GM12873 (cell line): ENCODE measurements at regions not wholly inside any gene's neighbourhood (a gene's known extent, or its start where the extent isn't known, plus 50 kb on each side); places are given as distances from the start of the nearest gene placed in this dataset.

Experiments
- TF ChIP-seq, protein P1 (sequence below): IDR thresholded peaks from 2 replicates; pipeline ENCODE4 v1.5.1; 2012; ENCODE audit warnings: low read depth, mild to moderate bottlenecking, moderate library complexity, low read length, control low read depth; ENCODE audit not compliant: insufficient read depth; ENCODE audit errors: missing control alignments

GRCh38 chr13:59468396-59468795 is 695.3 kb downstream of the DIAPH3 start:
- TF ChIP-seq, protein P1, sequence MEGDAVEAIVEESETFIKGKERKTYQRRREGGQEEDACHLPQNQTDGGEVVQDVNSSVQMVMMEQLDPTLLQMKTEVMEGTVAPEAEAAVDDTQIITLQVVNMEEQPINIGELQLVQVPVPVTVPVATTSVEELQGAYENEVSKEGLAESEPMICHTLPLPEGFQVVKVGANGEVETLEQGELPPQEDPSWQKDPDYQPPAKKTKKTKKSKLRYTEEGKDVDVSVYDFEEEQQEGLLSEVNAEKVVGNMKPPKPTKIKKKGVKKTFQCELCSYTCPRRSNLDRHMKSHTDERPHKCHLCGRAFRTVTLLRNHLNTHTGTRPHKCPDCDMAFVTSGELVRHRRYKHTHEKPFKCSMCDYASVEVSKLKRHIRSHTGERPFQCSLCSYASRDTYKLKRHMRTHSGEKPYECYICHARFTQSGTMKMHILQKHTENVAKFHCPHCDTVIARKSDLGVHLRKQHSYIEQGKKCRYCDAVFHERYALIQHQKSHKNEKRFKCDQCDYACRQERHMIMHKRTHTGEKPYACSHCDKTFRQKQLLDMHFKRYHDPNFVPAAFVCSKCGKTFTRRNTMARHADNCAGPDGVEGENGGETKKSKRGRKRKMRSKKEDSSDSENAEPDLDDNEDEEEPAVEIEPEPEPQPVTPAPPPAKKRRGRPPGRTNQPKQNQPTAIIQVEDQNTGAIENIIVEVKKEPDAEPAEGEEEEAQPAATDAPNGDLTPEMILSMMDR, result no peak

- TF ChIP-seq, protein P1, result no peak
These were observed 692.6 kb downstream of the DIAPH3 start for GRCh38 chr13:59471106-59471505.

DNA sequence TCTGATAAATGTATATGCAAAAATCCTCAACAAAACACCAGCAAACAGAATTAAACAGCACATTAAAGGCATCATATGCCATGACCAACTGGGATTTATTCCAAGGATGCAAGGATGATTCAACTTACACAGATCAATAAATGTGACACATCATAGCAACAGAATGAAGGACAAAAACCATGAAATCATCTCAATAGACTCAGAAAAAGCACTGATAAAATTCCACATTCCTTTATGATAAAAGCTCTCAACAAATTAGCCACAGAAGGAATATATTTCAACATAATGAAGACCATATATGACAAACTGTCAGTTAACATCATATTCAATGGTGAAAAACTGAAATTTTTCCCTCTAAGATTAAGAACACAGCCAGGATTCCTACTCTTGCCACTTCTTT is 691.6 kb downstream of the DIAPH3 start:
- TF ChIP-seq, protein P1, result no peak

DNA sequence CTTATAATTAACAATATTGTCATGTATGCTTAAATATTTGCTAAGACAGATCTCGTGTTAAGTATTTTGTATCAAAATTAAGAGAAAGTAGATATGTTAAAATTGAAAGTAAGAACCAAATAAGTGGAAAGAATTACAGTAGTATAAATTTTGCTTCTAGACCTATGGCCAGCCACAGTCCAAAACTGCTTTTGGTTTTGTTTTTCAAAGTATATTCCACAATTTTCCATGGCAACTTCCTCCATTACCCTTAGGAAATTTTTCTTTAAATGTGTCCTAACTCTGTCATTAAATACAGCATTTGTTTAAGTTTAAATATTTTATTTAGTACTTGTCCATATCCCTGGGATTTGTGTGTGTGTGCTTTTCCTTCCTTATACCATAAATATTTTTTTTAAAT is 689.0 kb downstream of the DIAPH3 start:
- TF ChIP-seq, protein P1, result no peak

GRCh38 chr13:59475911-59476310 is 687.8 kb downstream of the DIAPH3 start:
- TF ChIP-seq, protein P1, result no peak

GRCh38 chr13:59476366-59476765 is 687.4 kb downstream of the DIAPH3 start:
- TF ChIP-seq, protein P1, result no peak

- TF ChIP-seq, protein P1, result peak; percentile 55
These were observed 686.7 kb downstream of the DIAPH3 start for GRCh38 chr13:59477011-59477410.
